CD4-positive, CD25-positive, alpha-beta regulatory T cell (primary cell): ENCODE measurements at regions not wholly inside any gene's neighbourhood (a gene's known extent, or its start where the extent isn't known, plus 50 kb on each side); places are given as distances from the start of the nearest gene placed in this dataset.
A peak's percentile ranks its signal among the peaks of the same experiment; 100 is the strongest.

Experiments used
- ATAC-seq, 2 donors: fragments of 150-1000 bp; cut with Tn5 transposase; one replicate each; pipeline ENCODE4 v1.10.0; 2021; ENCODE audit warnings: low read depth in 2 of 2, moderate number of reproducible peaks in 2 of 2, moderate library complexity in 1 of 2
- DNase-seq, 3 donors: peaks; one replicate each; pipeline versions ENCODE4 v3.0.0 to v3.0.0-alpha.2; 2012 to 2022; ENCODE audit warnings: mixed read lengths in 1 of 3
- H3K27ac ChIP-seq: one replicate; pipeline ENCODE4 v1.7.0; 2013; ENCODE audit warnings: mild to moderate bottlenecking, low read length; ENCODE audit not compliant: insufficient read depth, poor library complexity, severe bottlenecking
- H3K27me3 ChIP-seq: one replicate; pipeline ENCODE4 v1.7.0; 2013; ENCODE audit warnings: low read length; ENCODE audit not compliant: control insufficient read depth, insufficient read depth
- H3K36me3 ChIP-seq: one replicate; pipeline ENCODE4 v1.7.0; 2013; ENCODE audit warnings: mild to moderate bottlenecking, low read length, moderate library complexity; ENCODE audit not compliant: control insufficient read depth, insufficient read depth
- H3K4me1 ChIP-seq: 2 replicates; pipeline ENCODE4 v1.7.0; 2013; ENCODE audit warnings: mild to moderate bottlenecking, low read length; ENCODE audit not compliant: insufficient read depth, control insufficient read depth, poor library complexity, severe bottlenecking
- H3K4me3 ChIP-seq: one replicate; pipeline ENCODE4 v1.7.0; 2013; ENCODE audit warnings: low read depth, mild to moderate bottlenecking, low read length, moderate library complexity
- H3K9me3 ChIP-seq, 2 experiments: 1 replicate in 1 of 2; 2 replicates in 1 of 2; pipeline ENCODE4 v1.7.0; 2013; ENCODE audit warnings: low read length in 2 of 2, mild to moderate bottlenecking in 1 of 2, moderate library complexity in 1 of 2; ENCODE audit not compliant: control insufficient read depth in 2 of 2
- H3K27ac Mint-ChIP-seq, 3 donors: one replicate each; pipeline ENCODE4 v1.8.0; 2020 to 2022; ENCODE audit warnings: mild to moderate bottlenecking in 3 of 3, mixed read lengths in 3 of 3, moderate library complexity in 2 of 3
- H3K27me3 Mint-ChIP-seq: one replicate; pipeline ENCODE4 v1.8.0; 2022; ENCODE audit warnings: mild to moderate bottlenecking, mixed read lengths
- H3K36me3 Mint-ChIP-seq: one replicate; pipeline ENCODE4 v1.8.0; 2020; ENCODE audit warnings: mixed read lengths
- H3K4me1 Mint-ChIP-seq, 4 donors: one replicate each; pipeline ENCODE4 v1.8.0; 2020 to 2022; ENCODE audit warnings: mixed read lengths in 4 of 4, mild to moderate bottlenecking in 1 of 4
- H3K4me3 Mint-ChIP-seq, 4 donors: one replicate each; pipeline ENCODE4 v1.8.0; 2020 to 2022; ENCODE audit warnings: mild to moderate bottlenecking in 4 of 4, mixed read lengths in 4 of 4, moderate library complexity in 3 of 4
- H3K9me3 Mint-ChIP-seq, 7 donors: one replicate each; pipeline ENCODE4 v1.8.0; 2020 to 2022; ENCODE audit warnings: mixed read lengths in 7 of 7, mild to moderate bottlenecking in 3 of 7, moderate library complexity in 2 of 7

DNA sequence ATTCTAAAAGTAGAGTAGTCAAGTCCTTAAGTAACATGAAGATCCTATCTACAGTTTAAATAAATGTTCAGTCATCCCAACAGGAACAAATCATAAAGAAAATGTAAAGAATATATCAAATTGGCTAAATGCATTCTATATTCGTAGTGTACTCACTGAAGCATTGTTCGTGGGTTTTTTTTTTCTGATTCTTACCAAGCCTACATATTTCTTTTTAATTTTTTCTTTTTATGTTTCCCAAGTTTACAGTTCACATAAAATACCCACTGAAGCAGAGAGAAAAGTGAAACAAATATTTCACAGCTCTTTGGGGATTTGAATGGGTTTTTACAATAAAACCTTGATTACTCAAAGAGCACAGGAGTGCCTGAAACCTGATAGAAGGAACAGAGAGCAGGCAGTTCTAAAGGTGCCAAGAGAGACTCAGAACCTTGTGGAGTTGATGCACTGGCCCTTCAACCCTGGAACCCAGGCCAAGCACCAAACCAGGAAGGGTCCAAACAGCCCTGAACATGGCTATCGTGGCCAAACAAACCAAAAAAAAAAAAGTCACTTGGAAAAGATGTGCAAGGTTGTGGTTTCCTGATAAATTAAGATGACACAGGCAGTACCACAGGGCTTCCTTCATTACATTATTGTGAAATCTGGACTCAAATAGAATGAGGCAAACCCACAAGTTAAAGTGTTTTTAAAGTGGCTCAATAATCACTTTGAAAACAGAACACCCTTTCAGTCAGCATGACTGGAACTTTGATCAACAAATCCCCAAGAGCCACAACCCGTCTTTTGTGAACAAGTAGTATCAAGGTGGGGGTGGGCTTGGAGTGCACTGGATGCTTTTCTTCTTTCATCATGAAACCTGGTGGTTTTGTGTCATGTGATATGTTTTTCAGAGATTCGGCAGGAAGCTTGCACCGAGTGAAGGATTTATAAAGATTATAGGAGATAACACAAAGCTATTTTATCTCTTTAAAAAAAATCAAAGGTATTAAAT is 245.0 kb upstream of the FN1 start:
- H3K4me1 ChIP-seq: no peaks in the 10 kb centered on the region
- H3K27ac Mint-ChIP-seq: no peak overlapping the region
- DNase-seq: peak in 2 of 3 donors; percentile 4 to 5
- peaks cover 0 to 5% (median 1%) of the 10 kb centered on the region in 4 donors for H3K4me1 Mint-ChIP-seq
- no peak overlapping the region for H3K4me3 ChIP-seq
- H3K27me3 Mint-ChIP-seq: peaks cover 6% of the 10 kb centered on the region
- no peaks in the 10 kb centered on the region for H3K36me3 Mint-ChIP-seq
- no peaks in the 10 kb centered on the region for H3K9me3 ChIP-seq
- no peaks in the 10 kb centered on the region for H3K27me3 ChIP-seq
- H3K9me3 Mint-ChIP-seq: peaks cover 0 to 4% (median 2%) of the 10 kb centered on the region in 7 donors
- H3K36me3 ChIP-seq: no peaks in the 10 kb centered on the region
- no peak overlapping the region for H3K27ac ChIP-seq
- no peak overlapping the region for H3K4me3 Mint-ChIP-seq
- ATAC-seq: no peak

DNA sequence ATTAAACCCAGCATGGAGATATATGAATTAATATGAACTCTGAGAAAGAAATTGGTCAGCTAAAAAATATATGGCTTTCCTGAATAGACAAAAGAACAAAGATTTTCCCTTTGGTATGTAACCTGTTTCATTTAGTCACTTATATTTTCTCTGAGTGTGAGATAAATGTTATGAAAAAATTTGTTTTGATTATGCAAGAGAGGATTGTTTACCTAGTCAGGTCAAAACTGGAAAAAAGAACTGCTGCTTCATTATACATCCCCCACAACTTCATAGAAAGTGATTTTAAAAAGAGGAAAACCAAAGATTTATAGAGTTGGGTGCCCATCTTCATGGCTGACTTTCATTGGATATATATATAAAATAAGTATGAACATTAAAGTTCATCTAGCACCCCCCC is 242.2 kb upstream of the FN1 start:
- DNase-seq: no peak
- H3K9me3 Mint-ChIP-seq: peaks cover 0 to 4% (median 0%) of the 10 kb centered on the region in 7 donors
- no peak overlapping the region for H3K27ac Mint-ChIP-seq

DNA sequence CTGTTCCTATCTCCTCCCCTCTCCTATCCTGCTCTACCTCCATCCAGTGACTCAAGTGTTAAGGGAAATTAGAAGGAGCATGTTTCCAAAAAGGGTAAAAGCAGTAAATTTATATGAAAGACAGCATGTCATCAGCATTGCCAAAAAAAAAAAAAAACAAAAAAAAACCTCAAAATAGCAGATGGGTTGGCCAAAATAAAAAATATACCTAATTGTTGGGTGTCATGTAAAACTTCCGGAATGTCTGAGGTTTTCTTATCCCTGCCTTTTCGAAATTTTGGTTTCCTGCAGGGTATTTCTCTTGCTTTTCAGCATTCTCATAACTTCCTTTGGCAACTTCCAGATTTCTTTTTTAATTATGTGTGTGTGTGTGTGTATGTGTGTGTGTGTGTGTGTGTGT is 241.6 kb upstream of the FN1 start:
- no peak overlapping the region for H3K27ac Mint-ChIP-seq
- no peaks in the 10 kb centered on the region for H3K36me3 Mint-ChIP-seq
- H3K27me3 Mint-ChIP-seq: no peaks in the 10 kb centered on the region
- Histone ChIP-seq H3K9me3 (no peaks in the 10 kb centered on the region), H3K27me3 (no peaks in the 10 kb centered on the region), H3K36me3 (no peaks in the 10 kb centered on the region), H3K4me1 (no peaks in the 10 kb centered on the region), H3K4me3 (no peak overlapping the region), H3K27ac (no peak overlapping the region)
- H3K4me1 Mint-ChIP-seq: peaks cover 0 to 5% (median 1%) of the 10 kb centered on the region in 4 donors
- H3K4me3 Mint-ChIP-seq: no peak overlapping the region
- peaks cover 0 to 4% (median under 1%) of the 10 kb centered on the region in 7 donors for H3K9me3 Mint-ChIP-seq
- DNase-seq: no peak
- no peak for ATAC-seq

More for the DNA sequence above, 242.2 kb upstream of the FN1 start:
- Histone ChIP-seq H3K4me3 (no peak overlapping the region), H3K36me3 (no peaks in the 10 kb centered on the region), H3K9me3 (no peaks in the 10 kb centered on the region), H3K27me3 (no peaks in the 10 kb centered on the region), H3K4me1 (no peaks in the 10 kb centered on the region), H3K27ac (no peak overlapping the region)
- ATAC-seq: no peak
- H3K4me1 Mint-ChIP-seq: peaks cover 0 to 5% (median 1%) of the 10 kb centered on the region in 4 donors
- H3K4me3 Mint-ChIP-seq: no peak overlapping the region
- H3K27me3 Mint-ChIP-seq: no peaks in the 10 kb centered on the region
- no peaks in the 10 kb centered on the region for H3K36me3 Mint-ChIP-seq

DNA sequence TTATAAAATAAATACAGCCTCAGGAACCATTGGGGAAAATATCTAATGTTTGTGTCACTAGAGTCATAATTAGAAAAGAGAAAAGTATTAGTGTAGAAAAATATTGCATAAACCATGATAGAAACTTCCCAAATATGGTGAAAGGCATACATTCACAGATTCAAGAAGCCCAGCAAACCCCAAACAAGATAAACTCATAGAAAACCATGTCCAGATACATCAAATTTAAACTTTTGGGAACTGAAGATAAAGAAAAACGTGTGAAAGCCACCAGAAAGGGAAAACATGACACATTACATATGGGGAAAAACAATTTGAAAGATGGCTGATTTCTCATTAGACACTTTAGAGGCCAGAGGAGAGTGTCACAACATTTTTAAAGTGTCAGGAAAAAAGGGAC is 236.5 kb upstream of the FN1 start:
- DNase-seq: no peak
- Mint-ChIP-seq H3K4me1 (no peaks in the 10 kb centered on the region), H3K9me3 (peaks cover 0 to 2% (median 0%) of the 10 kb centered on the region in 7 donors), H3K27ac (no peak overlapping the region), H3K36me3 (no peaks in the 10 kb centered on the region), H3K27me3 (no peaks in the 10 kb centered on the region), H3K4me3 (no peak overlapping the region)
- no peaks in the 10 kb centered on the region for H3K36me3 ChIP-seq
- ATAC-seq: no peak
- H3K27me3 ChIP-seq: no peaks in the 10 kb centered on the region
- H3K9me3 ChIP-seq: no peaks in the 10 kb centered on the region
- no peak overlapping the region for H3K27ac ChIP-seq
- H3K4me1 ChIP-seq: no peaks in the 10 kb centered on the region
- H3K4me3 ChIP-seq: no peak overlapping the region

DNA sequence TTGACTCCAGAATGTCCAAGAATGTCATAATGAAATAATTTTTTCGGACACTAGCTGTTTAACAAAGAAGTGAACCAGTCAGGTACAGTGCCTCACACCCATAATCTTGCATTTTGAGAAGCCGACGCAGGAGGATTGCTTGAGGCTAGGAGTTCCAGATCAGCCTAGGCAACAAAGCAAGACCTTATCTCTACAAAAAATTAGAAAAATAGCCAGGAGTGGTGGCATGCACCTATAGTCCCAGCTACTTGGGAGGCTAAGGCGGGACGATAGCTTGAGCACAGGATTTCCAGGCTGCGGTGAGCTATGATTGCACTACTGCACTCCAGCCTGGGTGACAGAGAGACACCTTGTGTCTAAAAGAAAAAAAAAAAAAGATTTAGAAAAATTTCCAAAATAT is 235.8 kb upstream of the FN1 start:
- Mint-ChIP-seq H3K4me3 (no peak overlapping the region), H3K9me3 (peaks cover 0 to 2% (median 0%) of the 10 kb centered on the region in 7 donors), H3K27ac (no peak overlapping the region), H3K4me1 (no peaks in the 10 kb centered on the region), H3K27me3 (no peaks in the 10 kb centered on the region), H3K36me3 (no peaks in the 10 kb centered on the region)
- H3K4me1 ChIP-seq: no peaks in the 10 kb centered on the region
- H3K4me3 ChIP-seq: no peak overlapping the region
- no peaks in the 10 kb centered on the region for H3K36me3 ChIP-seq
- H3K27ac ChIP-seq: no peak overlapping the region
- no peak for ATAC-seq
- H3K9me3 ChIP-seq: no peaks in the 10 kb centered on the region
- DNase-seq: no peak
- H3K27me3 ChIP-seq: no peaks in the 10 kb centered on the region

- Mint-ChIP-seq H3K27me3 (no peaks in the 10 kb centered on the region), H3K27ac (no peak overlapping the region), H3K9me3 (peaks cover 0 to 2% (median 0%) of the 10 kb centered on the region in 7 donors), H3K4me1 (no peaks in the 10 kb centered on the region), H3K4me3 (no peak overlapping the region), H3K36me3 (no peaks in the 10 kb centered on the region)
- no peak overlapping the region for H3K27ac ChIP-seq
- H3K36me3 ChIP-seq: no peaks in the 10 kb centered on the region
- H3K4me1 ChIP-seq: no peaks in the 10 kb centered on the region
- DNase-seq (no peak), ATAC-seq (no peak)
- H3K4me3 ChIP-seq: no peak overlapping the region
- H3K27me3 ChIP-seq: no peaks in the 10 kb centered on the region
- no peaks in the 10 kb centered on the region for H3K9me3 ChIP-seq
Observed at GRCh38 chr2:215671244-215671643, 235.4 kb upstream of the FN1 start.

- H3K4me1 ChIP-seq: no peaks in the 10 kb centered on the region
- no peaks in the 10 kb centered on the region for H3K27me3 ChIP-seq
- no peak overlapping the region for H3K4me3 ChIP-seq
- Mint-ChIP-seq H3K4me1 (no peaks in the 10 kb centered on the region), H3K36me3 (no peaks in the 10 kb centered on the region), H3K4me3 (no peak overlapping the region), H3K27ac (no peak overlapping the region), H3K27me3 (no peaks in the 10 kb centered on the region), H3K9me3 (peaks cover 0 to 2% (median 0%) of the 10 kb centered on the region in 7 donors)
- no peak for ATAC-seq
- H3K36me3 ChIP-seq: no peaks in the 10 kb centered on the region
- no peak overlapping the region for H3K27ac ChIP-seq
- no peaks in the 10 kb centered on the region for H3K9me3 ChIP-seq
- DNase-seq: no peak
Observed at GRCh38 chr2:215670396-215670795, 234.5 kb upstream of the FN1 start.

GRCh38 chr2:215668378-215668775 is 232.5 kb upstream of the FN1 start:
- no peak for DNase-seq
- Mint-ChIP-seq H3K4me1 (no peaks in the 10 kb centered on the region), H3K27ac (no peak overlapping the region)

More at GRCh38 chr2:215668378-215668775, 232.5 kb upstream of the FN1 start:
- Histone ChIP-seq H3K27ac (no peak overlapping the region), H3K9me3 (no peaks in the 10 kb centered on the region), H3K4me3 (no peak overlapping the region), H3K36me3 (no peaks in the 10 kb centered on the region), H3K27me3 (no peaks in the 10 kb centered on the region), H3K4me1 (no peaks in the 10 kb centered on the region)
- no peaks in the 10 kb centered on the region for H3K27me3 Mint-ChIP-seq
- no peak for ATAC-seq
- H3K4me3 Mint-ChIP-seq: no peak overlapping the region
- H3K9me3 Mint-ChIP-seq: peaks cover 0 to 2% (median 0%) of the 10 kb centered on the region in 7 donors
- no peaks in the 10 kb centered on the region for H3K36me3 Mint-ChIP-seq
